ENCODE measurements at regions not wholly inside any gene's neighbourhood (a gene's known extent, or its start where the extent isn't known, plus 50 kb on each side); places are given as distances from the start of the nearest gene placed in this dataset.

DNA sequence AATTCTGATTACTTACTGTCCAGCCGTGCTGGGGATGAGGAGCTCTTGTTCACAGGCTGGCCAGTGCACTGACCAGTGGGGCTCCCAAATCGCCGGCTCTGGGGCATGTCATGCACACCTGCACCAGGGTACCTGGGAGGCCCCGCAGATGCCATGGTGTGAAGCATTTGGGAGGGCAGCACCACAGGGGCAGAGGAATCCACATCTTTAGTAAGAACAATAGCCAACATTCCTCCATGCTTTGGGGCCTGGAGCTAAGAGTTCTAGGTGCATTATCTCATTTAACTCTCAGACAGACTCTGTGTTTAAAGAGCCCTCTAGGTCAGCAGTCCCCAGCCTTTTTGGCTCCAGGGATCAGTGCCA, 104.2 kb downstream of the ACKR3 start:
- DNase-seq = no peak

DNA sequence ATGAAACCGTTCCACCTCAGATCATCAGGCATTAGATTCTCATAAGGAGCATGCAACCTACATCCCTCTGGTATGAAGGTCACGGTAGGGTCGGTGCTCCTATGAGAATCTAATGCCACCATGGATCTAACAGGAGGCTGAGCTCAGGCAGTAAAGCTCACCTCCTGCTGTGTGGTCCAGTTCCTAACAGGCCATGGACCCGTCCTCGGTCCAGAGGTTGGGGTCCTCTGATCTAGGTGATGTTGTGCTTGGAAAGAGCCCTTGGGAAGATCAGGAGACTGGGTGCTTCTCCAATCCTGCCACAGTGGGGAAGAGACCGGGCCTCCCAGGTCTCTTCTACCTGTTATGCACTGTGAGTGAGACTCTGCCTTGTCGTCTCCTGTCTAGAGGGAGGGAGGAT, 104.6 kb downstream of the ACKR3 start:
- no peak for DNase-seq

DNA sequence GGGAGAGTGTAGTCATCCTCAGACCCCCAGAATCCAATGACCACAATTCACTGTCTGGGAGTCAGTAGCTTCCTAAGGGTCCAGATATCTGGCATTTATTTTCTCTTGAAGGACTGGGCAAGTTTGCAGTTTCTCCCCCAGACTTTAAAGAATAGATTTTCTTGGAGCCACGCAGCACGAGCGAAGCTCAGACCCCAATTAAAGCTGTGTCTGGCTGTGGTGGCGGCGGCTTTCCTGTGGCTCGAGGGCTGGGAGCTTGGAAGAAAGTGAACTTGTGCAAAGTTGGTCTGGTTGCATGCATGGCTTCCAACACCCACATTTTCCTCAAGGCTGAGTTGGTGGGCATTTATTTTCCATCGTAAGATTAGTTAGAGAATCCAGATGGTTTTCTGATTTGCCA, 105.0 kb downstream of the ACKR3 start:
- no peak for DNase-seq

DNA sequence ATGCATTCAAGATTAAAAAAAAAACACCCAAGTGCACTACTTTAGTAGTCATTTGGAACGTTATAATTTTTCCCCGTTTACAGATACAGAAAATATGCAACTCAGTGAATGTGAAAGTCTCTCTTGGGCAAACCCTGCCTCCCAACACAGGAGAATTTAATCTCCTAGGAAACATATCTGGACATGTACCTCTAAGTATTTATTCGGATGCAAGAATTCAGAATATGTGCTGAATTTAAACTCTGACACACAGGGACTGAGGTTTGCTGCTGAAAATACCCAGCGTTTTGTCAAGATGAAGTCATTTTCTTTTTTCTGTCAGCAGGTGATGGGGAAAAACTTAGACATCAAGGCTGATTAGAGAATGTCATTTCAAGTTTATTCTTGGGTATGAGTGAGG, 105.4 kb downstream of the ACKR3 start:
- no peak for DNase-seq

DNA sequence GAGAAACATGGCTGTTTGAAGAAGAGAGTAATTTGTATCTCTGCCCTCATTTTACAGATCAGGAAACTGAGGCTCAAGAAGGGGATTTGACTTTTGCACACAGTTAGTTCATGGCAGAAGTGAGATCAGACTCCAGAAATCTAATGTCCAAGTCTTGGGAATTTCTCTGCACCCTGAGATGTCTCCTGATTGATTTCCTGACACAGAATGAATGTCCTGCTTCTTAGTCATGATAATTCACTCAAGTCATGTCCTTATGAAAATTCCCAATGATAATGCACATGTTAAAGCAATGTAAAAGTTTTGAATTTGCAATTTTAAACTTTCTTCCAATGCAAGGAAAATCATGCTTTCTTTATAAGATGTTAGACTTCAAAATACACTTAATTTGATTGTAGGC, 105.9 kb downstream of the ACKR3 start:
- no peak for DNase-seq

DNA sequence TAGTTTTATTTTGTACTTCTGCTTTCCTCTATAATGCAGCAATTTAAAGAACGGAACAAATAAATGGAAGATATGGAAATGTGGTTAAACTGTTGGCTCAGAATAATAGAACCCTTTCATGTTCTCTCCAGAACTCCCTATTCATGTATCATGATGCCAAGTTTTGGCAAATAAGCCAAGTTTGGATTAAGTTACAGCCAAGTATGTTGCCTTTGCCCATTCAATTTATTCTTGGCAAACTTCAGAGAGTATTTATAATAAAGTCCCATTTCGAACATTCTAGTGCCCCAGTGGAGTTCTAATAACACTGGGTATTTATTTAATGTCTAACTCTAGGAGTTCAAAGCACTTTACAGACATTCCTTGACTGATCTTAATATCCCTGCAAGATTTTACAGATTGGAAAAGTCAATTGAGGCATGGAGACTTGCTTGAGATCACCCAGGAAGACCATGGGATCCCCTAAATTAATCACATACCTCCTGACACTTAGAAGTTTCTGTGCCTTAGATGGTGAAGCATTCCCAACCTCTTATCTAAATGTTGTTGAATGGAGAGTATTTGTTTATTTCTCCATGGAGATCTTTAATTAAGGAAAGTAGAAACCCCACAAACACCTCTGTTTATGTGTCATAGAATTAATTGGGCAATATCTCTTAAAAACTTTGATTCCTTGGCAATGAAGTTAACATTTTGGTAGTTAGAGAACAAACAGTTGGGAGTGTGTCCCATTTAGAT, 106.7 kb downstream of the ACKR3 start:
- DNase-seq = peak; percentile 79

DNA sequence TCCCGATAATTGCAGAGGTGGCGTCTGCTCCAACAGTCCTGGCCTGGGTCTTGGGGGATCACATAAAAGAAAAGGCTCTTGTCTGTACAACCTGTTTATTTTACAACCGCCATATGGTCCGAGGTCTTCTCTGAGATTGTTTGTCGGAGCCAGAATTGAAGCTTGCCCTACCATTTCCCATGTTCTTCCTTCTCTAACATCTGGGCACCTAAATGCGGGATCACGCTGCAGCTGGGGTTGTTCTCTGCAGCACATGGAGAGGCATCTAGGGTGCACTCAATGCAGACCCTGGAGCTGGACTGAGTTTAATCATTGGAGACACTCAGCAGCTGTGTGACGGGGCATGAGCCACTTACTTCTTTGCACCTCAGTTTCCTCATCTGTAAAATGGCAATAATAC, 107.7 kb downstream of the ACKR3 start:
- DNase-seq = no peak

DNA sequence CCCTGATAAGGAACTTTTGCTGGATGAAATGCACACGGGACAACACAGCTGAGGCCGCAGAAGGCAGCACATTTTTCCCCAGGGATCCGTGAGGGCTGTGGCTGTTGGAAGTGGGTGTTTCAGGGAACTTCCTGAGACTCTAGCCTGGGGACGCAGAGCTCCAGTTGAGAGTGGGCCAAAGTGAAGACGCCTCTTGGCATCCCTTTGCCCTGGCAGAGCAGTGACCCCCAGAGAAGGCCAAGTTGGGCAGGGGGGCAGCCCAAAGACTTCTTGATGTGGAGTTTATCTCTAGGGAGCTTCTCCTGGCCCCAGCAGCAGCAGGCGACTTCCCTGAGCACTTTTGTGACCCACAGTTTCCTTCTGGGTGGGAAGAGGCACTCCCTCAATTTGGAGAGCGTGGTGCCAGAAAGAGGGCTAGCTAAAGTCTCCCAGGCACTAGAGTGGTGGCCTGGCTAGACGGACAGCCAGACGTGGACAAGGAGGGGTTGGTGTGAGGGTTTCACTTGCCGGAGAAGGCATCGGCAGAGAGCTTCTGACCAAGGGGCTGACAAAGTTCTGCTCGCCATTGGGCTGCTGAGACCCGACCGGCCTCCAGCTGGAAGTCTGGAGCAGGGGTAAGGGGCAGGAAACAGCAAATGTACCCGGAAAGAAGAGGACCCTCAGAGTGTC, 108.8 kb downstream of the ACKR3 start:
- DNase-seq = no peak

DNA sequence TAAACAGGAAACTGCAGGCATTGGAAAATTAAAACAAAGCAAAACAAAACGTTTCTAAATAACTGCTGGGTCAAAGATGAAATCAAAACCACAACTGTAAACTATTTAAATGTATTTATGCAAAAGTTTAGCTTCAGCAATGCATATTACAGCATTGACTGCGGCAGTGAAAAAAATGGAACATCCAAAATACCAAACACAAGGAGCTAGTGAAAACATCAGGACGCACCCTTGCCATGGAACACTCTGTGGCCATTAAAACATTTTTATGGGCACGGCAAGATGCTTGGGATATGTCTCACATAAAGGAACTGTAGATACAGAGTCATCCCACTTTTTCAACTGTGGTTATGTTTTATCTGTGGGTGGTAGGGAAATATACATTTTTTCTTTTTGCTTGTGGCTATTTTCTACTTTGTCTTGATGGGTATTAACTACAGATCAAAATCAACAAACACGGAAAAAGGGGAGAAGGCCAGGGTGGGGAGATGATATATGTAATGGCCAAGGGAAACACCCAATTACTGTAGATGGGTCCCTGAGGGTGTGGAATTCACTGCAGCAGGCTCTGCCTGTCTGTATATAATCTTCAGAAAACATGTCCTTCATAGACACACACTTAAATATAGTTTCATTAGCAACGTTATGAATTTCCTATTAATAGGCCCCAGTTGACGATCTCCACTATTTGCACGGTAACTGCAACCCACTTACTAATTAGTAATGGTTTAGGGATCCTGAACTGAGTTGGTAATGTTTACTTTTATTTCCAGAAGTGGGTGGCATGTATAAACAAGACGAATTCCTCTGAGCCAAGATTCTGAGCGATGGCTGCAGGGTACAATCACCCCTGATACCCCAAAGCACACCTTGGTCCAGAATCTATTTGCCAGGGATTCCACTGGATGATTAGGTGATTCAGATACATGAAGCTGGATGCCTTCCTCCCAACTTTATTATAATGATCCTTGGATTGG, 110.5 kb downstream of the ACKR3 start:
- DNase-seq = no peak

DNA sequence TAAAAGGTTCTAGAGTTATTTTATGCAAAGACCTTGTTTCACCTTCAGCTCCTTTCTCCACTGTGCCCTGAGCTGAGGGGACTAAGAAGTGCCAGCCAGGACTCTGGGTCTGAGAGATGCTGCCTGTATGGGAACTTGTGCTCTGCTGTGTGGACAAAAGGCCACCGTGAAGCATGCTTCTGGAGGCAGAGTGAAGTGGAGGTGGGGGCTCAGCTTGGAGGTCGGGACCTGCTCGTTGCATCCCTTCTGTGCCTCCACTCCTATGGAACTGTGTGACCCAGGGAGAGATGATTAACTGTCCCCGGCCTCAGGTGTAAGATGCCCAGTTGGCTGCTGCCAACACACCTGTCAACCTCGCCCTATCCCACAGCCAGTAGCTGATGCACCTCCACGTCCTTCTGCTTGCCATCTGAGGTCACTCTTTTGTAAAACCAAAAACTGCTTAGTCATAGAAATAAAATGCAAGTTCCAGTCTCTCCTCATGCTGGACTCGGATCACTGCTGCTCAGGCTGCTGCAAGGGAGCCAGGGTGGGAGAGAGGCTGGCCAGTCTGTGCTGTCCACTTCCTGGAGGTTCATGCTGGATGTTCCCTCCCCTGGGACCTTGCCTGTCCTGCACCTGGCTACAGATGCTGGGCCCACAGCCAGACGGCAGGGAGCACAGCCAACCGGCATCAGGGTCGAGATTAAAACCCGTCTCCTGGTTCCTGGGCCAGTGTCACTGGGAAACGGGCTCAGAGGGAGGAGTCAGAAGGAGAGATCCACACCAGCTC, 113.2 kb downstream of the ACKR3 start:
- no peak for DNase-seq

DNA sequence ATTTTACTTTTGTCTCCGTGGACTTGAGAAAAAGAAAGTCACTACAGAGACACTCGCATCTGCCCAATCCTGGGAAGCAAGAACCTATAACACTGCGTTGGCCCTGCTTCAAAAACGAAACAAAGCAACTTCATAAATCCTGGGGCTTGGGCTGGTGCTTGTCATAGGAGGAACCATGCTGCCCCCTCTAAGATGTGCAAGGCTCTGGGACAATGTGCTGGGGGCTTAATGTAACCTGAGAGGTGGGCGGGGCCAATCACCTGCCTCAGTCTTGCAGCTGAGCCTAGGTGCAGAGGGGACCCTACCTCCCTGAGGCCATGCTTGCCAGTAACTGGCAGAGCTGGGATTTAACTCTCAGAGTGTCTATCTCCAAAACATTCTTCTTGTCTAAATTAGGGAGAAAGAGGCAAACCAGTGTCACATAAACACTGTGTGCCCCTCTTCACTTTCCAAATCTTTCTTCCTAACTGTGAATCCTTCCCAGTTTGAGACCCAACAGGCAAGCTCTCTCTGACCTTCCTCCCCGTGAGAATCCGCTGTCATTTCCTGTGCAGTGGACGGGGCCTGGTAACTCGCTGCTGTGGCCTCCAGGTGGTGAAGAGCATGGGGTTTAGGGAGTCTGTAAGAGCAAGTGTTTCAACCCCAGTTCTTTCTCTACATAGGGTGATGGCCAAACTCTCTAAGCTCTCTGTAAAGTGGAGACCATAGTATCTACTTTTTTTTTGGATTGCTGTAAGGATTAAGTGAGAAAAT, 115.1 kb downstream of the ACKR3 start:
- DNase-seq = no peak

DNA sequence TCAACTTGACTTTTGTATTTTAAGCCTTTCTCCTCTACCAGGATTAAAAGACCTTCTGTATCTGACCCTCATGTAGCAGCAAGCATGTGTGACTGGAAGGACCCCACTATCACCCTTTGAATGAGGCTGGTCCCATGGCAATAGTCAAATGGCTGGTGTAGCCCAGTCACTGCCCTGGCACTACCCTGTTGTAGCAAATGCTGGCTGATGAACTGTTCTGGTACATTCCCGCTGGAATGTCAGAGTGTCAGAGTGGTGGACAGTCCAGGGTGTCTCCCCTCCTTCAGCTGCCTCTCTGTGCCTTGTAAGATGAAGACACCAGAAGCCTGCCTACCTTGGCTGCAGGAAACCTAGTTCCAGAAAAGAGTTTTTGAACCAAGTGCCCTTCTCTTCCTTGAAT, 115.7 kb downstream of the ACKR3 start:
- no peak for DNase-seq

DNA sequence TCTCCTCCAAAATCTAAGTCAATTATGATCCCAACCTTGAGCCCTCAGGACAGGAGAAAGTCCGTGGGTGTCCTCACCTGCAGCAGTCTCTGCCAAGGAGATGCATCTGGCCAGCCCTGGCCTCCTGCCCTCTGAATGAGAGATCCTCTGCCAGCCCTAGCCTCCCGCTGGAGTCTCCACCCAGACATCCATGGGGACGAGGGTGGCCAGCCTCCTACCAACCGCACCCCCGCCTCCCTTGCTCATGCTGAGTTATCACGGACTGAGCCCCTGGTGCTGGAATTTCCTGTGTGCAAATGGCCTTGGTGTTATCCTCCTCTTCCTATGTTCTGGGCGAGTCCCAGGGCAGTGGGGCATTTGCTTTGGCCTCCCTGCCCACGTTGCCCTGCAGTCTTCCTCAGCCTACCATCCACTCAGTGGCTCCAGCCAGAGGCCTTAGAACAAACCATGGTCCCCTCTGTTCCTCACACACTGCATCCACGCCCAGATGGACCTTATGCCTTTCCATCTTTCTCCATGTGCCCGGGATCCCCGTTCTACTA, 116.4 kb downstream of the ACKR3 start:
- no peak for DNase-seq

DNA sequence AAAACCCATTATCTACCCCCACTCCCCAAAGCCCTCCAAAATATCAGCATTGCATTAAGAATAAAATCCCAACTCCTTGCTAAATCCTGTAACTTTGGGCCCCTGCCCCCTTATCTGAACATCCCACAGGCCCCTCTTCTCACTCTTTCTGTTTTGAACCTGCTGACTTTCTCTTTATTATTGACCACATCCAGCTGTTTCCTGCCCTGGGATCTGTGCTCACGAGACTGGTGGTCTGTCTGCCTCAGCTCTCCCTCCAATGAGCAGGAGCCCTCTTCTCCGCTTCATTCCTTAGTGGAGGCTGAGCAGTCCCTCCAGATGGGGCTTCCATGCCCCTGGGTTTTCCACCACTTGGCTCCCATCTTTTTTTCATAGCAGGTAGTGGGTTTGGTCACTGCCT, 116.9 kb downstream of the ACKR3 start:
- no peak for DNase-seq

DNA sequence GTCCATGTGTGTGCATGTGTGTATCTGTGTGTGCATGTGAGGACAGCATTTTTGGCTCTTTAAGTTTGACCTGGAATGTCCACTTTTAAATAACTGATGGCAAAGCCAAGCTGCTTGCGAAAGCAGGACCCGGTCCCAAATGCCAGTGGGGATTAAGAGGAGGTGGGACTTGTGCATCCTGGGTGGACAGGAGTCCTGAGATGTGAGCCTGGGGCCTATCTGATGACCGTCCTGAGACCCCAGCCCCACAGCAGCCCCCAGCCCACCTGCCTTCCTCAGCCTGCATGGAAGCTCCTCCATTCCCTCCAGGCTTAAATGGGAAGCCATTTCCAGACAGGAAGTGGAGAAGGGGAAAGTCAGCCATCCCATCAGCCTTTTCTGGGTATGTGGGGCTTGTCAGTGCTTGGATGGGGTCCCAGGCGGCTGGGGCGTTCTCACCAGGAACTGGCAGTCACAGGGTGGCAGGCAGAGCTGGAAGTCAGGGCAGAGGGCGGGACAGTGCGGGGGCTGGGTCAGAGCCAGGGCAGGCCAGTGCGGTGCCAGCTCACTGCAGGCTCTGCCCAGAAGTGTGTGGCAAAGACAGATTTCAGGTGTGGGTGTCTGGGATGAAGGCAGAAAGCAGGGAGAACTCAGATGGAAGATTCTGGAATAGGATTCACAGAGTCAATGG, 117.8 kb downstream of the ACKR3 start:
- no peak for DNase-seq

DNA sequence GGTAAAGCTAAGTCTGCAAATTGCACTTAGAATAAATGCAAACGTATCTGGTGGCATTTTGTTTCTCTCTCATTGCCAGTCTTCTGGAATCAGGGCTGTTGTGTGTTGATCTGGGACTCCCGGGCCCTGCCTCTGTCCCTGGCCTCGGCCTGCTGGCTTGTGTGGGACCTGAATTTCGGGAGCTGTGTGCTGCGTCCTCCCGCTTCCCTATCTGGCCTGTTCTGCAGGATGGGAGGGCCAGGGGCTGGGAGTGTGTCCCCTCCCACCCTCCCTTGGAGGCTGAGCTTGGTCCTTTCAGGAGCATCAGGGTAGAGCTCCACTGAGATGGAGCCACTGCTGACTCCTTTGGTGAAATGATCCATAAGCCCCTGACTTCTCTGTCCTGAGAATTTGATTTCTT, 118.5 kb downstream of the ACKR3 start:
- no peak for DNase-seq

DNA sequence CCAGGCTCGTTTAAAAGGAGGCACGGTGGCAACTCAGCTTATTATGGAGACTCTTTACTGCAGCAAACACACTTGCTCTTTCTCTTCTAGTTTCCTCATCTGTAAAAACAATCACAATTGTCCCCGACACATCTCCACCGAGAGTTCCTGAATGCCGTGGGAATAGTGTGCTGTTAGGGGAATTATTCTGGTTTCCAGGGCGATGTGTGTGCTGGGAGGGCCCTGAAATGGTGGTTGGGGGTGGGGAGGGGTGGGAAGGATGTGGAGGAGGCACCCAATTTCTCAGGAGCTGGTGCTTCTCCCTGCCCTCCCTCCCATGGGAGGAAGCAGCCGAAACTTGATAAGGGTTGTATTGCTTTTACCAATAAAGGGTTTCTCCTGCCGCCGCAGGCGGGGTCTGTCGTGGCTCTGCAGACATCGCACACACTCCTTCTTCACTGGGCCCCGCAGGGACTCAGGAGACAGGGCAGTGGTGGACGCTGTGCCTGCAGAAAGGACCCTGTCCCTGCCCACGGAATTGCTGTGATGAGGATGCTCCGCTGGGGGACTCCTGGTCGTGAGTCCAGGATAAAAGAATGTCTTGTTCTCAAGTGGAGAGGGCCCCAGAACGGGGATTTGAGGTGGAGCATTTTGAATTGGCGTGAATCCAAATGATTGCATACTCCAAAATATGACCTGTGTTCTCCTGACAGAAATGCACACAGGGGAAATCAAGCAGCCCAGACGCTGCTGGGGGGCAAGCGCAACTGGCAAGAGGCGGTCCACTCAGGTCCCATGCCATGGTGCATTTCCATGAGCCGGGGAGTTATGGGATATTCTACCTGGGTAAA, 119.2 kb downstream of the ACKR3 start:
- no peak for DNase-seq

DNA sequence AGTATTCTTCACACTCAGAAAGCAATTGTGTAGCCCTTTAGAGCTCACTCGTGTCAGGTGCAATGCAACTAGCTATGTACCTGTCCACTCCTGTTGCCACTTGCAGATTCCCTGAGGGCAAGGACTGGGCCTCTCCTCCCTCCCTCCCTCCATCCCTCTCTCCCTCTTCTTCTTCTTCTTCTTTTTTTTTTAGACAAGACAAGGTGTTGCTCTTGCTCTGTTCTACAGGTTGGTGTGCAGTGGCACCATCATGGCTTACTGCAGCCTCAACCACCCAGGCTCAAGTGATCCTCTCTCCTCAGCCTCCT, 119.7 kb downstream of the ACKR3 start:
- no peak for DNase-seq

DNA sequence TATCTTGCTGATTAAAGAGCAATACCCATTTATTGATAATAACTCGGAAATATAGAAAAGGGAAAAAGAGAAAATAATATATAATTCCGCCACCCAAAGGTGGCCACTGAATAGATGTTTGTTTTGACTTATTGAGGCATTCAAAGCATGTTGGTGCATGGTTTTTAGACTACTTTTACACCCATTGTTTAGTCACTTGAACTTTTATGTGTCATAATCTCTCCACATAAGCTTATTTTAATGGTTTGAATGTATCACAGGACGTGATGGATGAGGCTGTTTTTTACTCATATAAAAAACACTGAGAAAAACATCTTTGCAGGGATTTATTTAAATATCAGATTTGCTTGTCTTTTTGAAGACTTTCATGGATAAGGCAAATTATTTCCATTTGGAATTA, 120.4 kb downstream of the ACKR3 start:
- no peak for DNase-seq

DNA sequence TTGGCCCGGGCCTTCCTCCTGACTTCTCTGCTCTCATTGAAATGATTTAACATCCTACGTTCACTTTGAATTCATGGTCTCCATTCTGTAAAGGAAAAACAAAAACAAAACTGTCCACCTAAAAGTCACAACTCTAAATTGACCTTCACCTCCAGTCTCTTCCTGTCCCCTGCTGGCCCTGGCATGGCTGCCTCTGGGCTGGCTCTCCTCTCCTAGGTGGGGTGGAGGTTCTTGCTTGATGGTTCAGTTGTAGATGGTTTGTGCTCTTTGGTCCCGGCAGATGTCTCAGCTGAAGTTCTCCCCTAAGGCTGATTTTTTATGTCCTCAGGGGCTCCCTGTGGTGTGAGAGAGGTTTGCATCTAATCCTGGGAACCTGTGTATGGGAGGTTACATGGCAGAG, 121.1 kb downstream of the ACKR3 start:
- no peak for DNase-seq
